ENCODE measurements at regions not wholly inside any gene's neighbourhood (a gene's known extent, or its start where the extent isn't known, plus 50 kb on each side); places are given as distances from the start of the nearest gene placed in this dataset.

GRCh38 chr14:98573082-98573481 lies 698.9 kb downstream of the BCL11B start:
- no peak for TF ChIP-seq MAX (IDR thresholded peaks at IDR 0.05)

- TF ChIP-seq RAD21 (IDR thresholded peaks at IDR 0.05; ENCODE audit: low read depth) (no peak), CREB1 (IDR thresholded peaks at IDR 0.05; ENCODE audit: low read depth) (no peak), TCF12 (IDR thresholded peaks at IDR 0.05; ENCODE audit: low read depth) (no peak), TAF1 (IDR thresholded peaks at IDR 0.05; ENCODE audit: low read depth) (no peak), MAX (IDR thresholded peaks at IDR 0.05) (no peak)
Observed at GRCh38 chr14:98576463-98576862, 695.5 kb downstream of the BCL11B start.

- no peak for TF ChIP-seq MAX (IDR thresholded peaks at IDR 0.05)
- no peak for TF ChIP-seq YY1 (IDR thresholded peaks at IDR 0.05; ENCODE audit: low read depth)
- TF ChIP-seq REST (IDR thresholded peaks at IDR 0.05; ENCODE audit: low read depth) = no peak
Observed at GRCh38 chr14:98578204-98578603, 693.8 kb downstream of the BCL11B start.

GRCh38 chr14:98579140-98579539 lies 692.9 kb downstream of the BCL11B start:
- no peak for TF ChIP-seq CEBPB (IDR thresholded peaks at IDR 0.05)
- TF ChIP-seq RAD21 (IDR thresholded peaks at IDR 0.05; ENCODE audit: low read depth) = no peak
- TF ChIP-seq TCF12 (IDR thresholded peaks at IDR 0.05; ENCODE audit: low read depth) = no peak
- TF ChIP-seq REST (IDR thresholded peaks at IDR 0.05; ENCODE audit: low read depth) = no peak
- no peak for TF ChIP-seq YY1 (IDR thresholded peaks at IDR 0.05; ENCODE audit: low read depth)
- no peak for TF ChIP-seq USF1 (IDR thresholded peaks at IDR 0.05)
- no peak for TF ChIP-seq EGR1 (IDR thresholded peaks at IDR 0.05)
- TF ChIP-seq TEAD4 (IDR thresholded peaks at IDR 0.05) = no peak
- no peak for TF ChIP-seq TAF1 (IDR thresholded peaks at IDR 0.05; ENCODE audit: low read depth)
- TF ChIP-seq NFIC (IDR thresholded peaks at IDR 0.05) = no peak
- TF ChIP-seq ZBTB7A (IDR thresholded peaks at IDR 0.05; ENCODE audit: low read depth) = no peak
- TF ChIP-seq FOXM1 (IDR thresholded peaks at IDR 0.05; ENCODE audit: borderline replicate concordance, low read depth) = no peak

GRCh38 chr14:98580131-98580678 lies 691.8 kb downstream of the BCL11B start:
- no peak for TF ChIP-seq EGR1 (IDR thresholded peaks at IDR 0.05)
- peak; percentile 81 for TF ChIP-seq REST (IDR thresholded peaks at IDR 0.05; ENCODE audit: low read depth)
- peak; percentile 26; the same call in 1 of the 2 replicates for TF ChIP-seq MAX (IDR thresholded peaks at IDR 0.05)

GRCh38 chr14:98582276-98582675 lies 689.7 kb downstream of the BCL11B start:
- no peak for TF ChIP-seq EP300 (IDR thresholded peaks at IDR 0.05; ENCODE audit: borderline replicate concordance)
- TF ChIP-seq CEBPB (IDR thresholded peaks at IDR 0.05) = no peak
- no peak for TF ChIP-seq EGR1 (IDR thresholded peaks at IDR 0.05)
- no peak for TF ChIP-seq YY1 (IDR thresholded peaks at IDR 0.05; ENCODE audit: low read depth)
- TF ChIP-seq REST (IDR thresholded peaks at IDR 0.05; ENCODE audit: low read depth) = no peak
